VCaP (cell line): ENCODE measurements at regions not wholly inside any gene's neighbourhood (a gene's known extent, or its start where the extent isn't known, plus 50 kb on each side); places are given as distances from the start of the nearest gene placed in this dataset.

ENCODE experiments used
- H3K27ac ChIP-seq: fragments of 450-650 bp; 2 replicates; pipeline ENCODE4 v1.5.1; 2017
- CTCF ChIP-seq: fragments of 450-650 bp; conservative IDR thresholded peaks from 2 replicates; pipeline ENCODE4 v1.5.1; 2017; ENCODE audit warnings: mild to moderate bottlenecking, moderate library complexity

DNA sequence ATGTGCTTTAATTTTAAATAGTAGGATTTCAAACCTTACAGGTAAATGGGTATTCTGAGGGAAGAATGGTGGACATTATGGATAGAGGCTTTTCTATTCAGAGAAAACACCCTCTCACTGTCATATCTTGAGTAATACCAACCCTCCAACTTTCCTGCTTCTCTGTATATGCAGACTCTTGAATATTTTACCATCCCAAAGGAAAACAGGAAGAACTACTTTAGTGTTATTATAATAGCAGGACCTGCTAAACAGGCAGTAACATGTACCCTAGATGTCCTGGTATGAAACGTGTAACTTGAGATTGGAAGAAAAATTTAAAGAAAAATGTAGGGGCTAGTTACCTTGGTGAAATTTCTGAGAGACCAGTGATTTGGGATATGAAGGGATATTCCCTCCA is 82.9 kb upstream of the TRHDE start:
- no peak overlapping the region for H3K27ac ChIP-seq
- no peak for TF ChIP-seq CTCF

- no peak overlapping the region for H3K27ac ChIP-seq
- TF ChIP-seq CTCF, result no peak
Observed at GRCh38 chr12:72191761-72192160, 80.4 kb upstream of the TRHDE start.

DNA sequence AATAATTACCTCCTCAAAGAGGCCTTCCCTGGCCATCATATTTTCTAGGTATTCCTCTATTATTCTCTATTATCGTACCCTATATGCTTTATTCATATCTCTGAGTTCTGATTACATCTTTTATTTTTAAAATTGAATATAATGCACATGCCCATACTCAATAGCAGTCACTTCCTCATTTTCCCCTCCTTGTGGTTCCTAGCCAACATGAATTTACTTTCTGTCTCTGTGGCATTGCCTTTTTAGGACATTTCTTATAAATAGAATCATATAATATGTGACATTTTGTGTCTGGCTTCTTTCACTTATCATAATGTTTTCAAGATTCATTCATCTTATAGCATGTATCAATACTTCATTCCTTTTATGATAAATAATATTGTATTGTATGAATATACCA is 74.4 kb upstream of the TRHDE start:
- no peak for TF ChIP-seq CTCF
- H3K27ac ChIP-seq, result no peak overlapping the region

GRCh38 chr12:72201457-72201856 is 70.7 kb upstream of the TRHDE start:
- no peak for TF ChIP-seq CTCF
- H3K27ac ChIP-seq, result no peak overlapping the region

DNA sequence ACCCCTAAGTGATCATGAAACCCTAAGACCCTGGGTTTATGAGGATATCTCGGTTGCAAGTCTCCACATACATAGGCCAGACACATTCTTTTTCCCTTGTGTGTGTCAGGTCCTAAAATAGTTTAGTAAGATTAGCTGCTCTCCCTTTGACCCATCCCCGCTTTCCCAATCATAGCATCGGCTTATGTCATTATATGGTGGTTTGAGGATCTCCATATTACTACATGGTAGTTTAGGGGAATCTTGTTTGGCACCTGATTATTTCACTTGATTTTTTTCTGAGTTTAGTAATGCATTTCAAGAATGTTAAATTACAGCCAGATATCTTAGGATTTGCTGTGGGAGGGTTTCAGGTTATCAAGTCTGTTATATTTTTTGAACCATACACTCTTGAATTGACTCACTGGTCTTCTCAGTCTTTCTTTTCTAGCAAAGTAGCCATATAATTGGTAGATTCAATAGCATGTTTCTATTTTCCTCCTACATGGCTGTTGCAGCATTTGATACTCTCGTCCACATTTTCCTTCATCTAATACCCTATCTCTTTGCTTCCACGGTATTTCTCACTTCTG is 68.3 kb upstream of the TRHDE start:
- no peak for TF ChIP-seq CTCF
- no peak overlapping the region for H3K27ac ChIP-seq

- TF ChIP-seq CTCF, result no peak
- no peak overlapping the region for H3K27ac ChIP-seq
Observed at GRCh38 chr12:72207079-72207478, 65.1 kb upstream of the TRHDE start.

- no peak overlapping the region for H3K27ac ChIP-seq
- TF ChIP-seq CTCF, result no peak
Observed at GRCh38 chr12:72207486-72208409, 64.4 kb upstream of the TRHDE start.
